MCF 10A (cell line): ENCODE measurements at regions not wholly inside any gene's neighbourhood (a gene's known extent, or its start where the extent isn't known, plus 50 kb on each side); places are given as distances from the start of the nearest gene placed in this dataset.
A peak's percentile ranks its signal among the peaks of the same experiment; 100 is the strongest.

Experiments used
- BruUV-seq: library from RNA; stranded (reverse); fragments of 400-500 nt; replicated peaks from 2 replicates; lab custom pipeline; 2021; lab: Mats Ljungman, UMichigan
- CTCF ChIA-PET: fragments of 300-600 bp; sonication (Branson Sonifier 250); formaldehyde crosslinking; extraction: SDS; loops from one replicate; lab custom pipeline; 2021; ENCODE audit warnings: antibody characterized with exemption, inconsistent platforms; lab: Yijun Ruan, JAX
- POLR2A ChIA-PET: fragments of 300-600, 350-650 bp; sonication (Branson Sonifier 250); formaldehyde crosslinking; extraction: SDS; loops from one replicate; lab custom pipeline; 2020; ENCODE audit warnings: antibody characterized with exemption, inconsistent platforms; lab: Yijun Ruan, JAX
- DNase-seq: peaks from one replicate; pipeline ENCODE4 v3.0.0-alpha.2; 2018; ENCODE audit not compliant: unreplicated experiment
- H3K27ac Mint-ChIP-seq: one replicate; pipeline ENCODE4 v1.8.0; 2022; ENCODE audit warnings: mild to moderate bottlenecking, low read depth, mixed read lengths; ENCODE audit not compliant: unreplicated experiment
- H3K27me3 Mint-ChIP-seq: one replicate; pipeline ENCODE4 v1.8.0; 2022; ENCODE audit warnings: mixed read lengths; ENCODE audit not compliant: insufficient read depth, unreplicated experiment
- H3K36me3 Mint-ChIP-seq: one replicate; pipeline ENCODE4 v1.8.0; 2022; ENCODE audit warnings: mild to moderate bottlenecking, moderate library complexity, mixed read lengths; ENCODE audit not compliant: insufficient read depth, unreplicated experiment
- H3K4me1 Mint-ChIP-seq: one replicate; pipeline ENCODE4 v1.8.0; 2022; ENCODE audit warnings: mixed read lengths; ENCODE audit not compliant: insufficient read depth, unreplicated experiment
- H3K4me3 Mint-ChIP-seq: one replicate; pipeline ENCODE4 v1.8.0; 2022; ENCODE audit warnings: mild to moderate bottlenecking, moderate library complexity, mixed read lengths; ENCODE audit not compliant: unreplicated experiment
- H3K9me3 Mint-ChIP-seq: one replicate; pipeline ENCODE4 v1.8.0; 2022; ENCODE audit warnings: mixed read lengths; ENCODE audit not compliant: unreplicated experiment
- CTCF ChIP-seq: fragments of 200-600 bp; IDR thresholded peaks from one replicate; pipeline ENCODE4 v1.8.0; 2022; ENCODE audit warnings: antibody characterized with exemption, mild to moderate bottlenecking; ENCODE audit not compliant: unreplicated experiment
- intact Hi-C: fragments of 100-400 bp; cut with micrococcal nuclease; formaldehyde crosslinking; loops from 2 replicates; pipeline ENCODE4 v1.14.1; 2022

- H3K36me3 Mint-ChIP-seq: no peaks in the 10 kb centered on the region
- POLR2A ChIA-PET: no interaction called here
- H3K4me3 Mint-ChIP-seq: no peak overlapping the region
- no peak overlapping the region for H3K27ac Mint-ChIP-seq
- H3K4me1 Mint-ChIP-seq: peaks cover 7% of the 10 kb centered on the region
- no TSS peak for BruUV-seq
- CTCF ChIA-PET: no interaction called here
- H3K9me3 Mint-ChIP-seq: no peaks in the 10 kb centered on the region
- intact Hi-C loops: no loop called here
- TF ChIP-seq CTCF: no peak
- H3K27me3 Mint-ChIP-seq: no peaks in the 10 kb centered on the region
- DNase-seq: no peak
These were observed 151.4 kb upstream of the TMCC3 start for GRCh38 chr12:94801745-94802144.

GRCh38 chr12:94799136-94799535, 148.8 kb upstream of the TMCC3 start:
- TF ChIP-seq CTCF: no peak
- H3K27me3 Mint-ChIP-seq: no peaks in the 10 kb centered on the region
- no peak overlapping the region for H3K4me3 Mint-ChIP-seq
- no peaks in the 10 kb centered on the region for H3K9me3 Mint-ChIP-seq
- DNase-seq: no peak
- ChIA-PET CTCF (no interaction called here), POLR2A (no interaction called here)
- H3K36me3 Mint-ChIP-seq: no peaks in the 10 kb centered on the region
- H3K4me1 Mint-ChIP-seq: peaks cover 6% of the 10 kb centered on the region
- no peak overlapping the region for H3K27ac Mint-ChIP-seq
- intact Hi-C loops: no loop called here
- BruUV-seq: no TSS peak

GRCh38 chr12:94798113-94798512, 147.8 kb upstream of the TMCC3 start:
- H3K4me3 Mint-ChIP-seq: no peak overlapping the region
- ChIA-PET POLR2A (no interaction called here), CTCF (no interaction called here)
- H3K27ac Mint-ChIP-seq: no peak overlapping the region
- intact Hi-C loops: no loop called here
- TF ChIP-seq CTCF: no peak
- no peaks in the 10 kb centered on the region for H3K36me3 Mint-ChIP-seq
- H3K27me3 Mint-ChIP-seq: no peaks in the 10 kb centered on the region
- BruUV-seq: no TSS peak
- H3K4me1 Mint-ChIP-seq: peaks cover 6% of the 10 kb centered on the region
- H3K9me3 Mint-ChIP-seq: no peaks in the 10 kb centered on the region
- DNase-seq: no peak

- no peaks in the 10 kb centered on the region for H3K36me3 Mint-ChIP-seq
- CTCF ChIA-PET: interaction anchor here (0.6 to 1.4 kb wide), 4 partner anchors 12 to 739 kb away, joined by 3 to 6 read pairs (median 4); no protein-coding TSS in a partner anchor
- H3K27me3 Mint-ChIP-seq: peaks cover 5% of the 10 kb centered on the region
- TF ChIP-seq CTCF: no peak
- no peaks in the 10 kb centered on the region for H3K9me3 Mint-ChIP-seq
- POLR2A ChIA-PET: interaction anchor here (0.6 to 1.4 kb wide), 5 partner anchors 13 to 1455 kb away, joined by 3 to 5 read pairs (median 3); partner anchors contain the start of gene NDUFA12
- peak; percentile 65 for DNase-seq
- H3K4me1 Mint-ChIP-seq: peaks cover 6% of the 10 kb centered on the region
- H3K27ac Mint-ChIP-seq: no peak overlapping the region
- no peak overlapping the region for H3K4me3 Mint-ChIP-seq
- intact Hi-C loops: no loop called here
- no TSS peak for BruUV-seq
These were observed 145.2 kb upstream of the TMCC3 start for GRCh38 chr12:94795520-94795919.
